Natural killer cell (primary cell): ENCODE measurements at regions not wholly inside any gene's neighbourhood (a gene's known extent, or its start where the extent isn't known, plus 50 kb on each side); places are given as distances from the start of the nearest gene placed in this dataset.

Source experiments
- ATAC-seq, 3 donors: fragments of 150-1000 bp in 2 of 3; fragments of 200-7000 bp in 1 of 3; cut with Tn5 transposase; 1 replicate in 1 of 3; 2 replicates in 2 of 3; pipeline ENCODE4 v1.10.0; 2021; ENCODE audit warnings: mild to moderate bottlenecking in 2 of 3, moderate library complexity in 2 of 3
- DNase-seq, 2 donors: peaks; one replicate each; pipeline versions ENCODE4 v3.0.0 to v3.0.0-alpha.2; 2013 to 2021; ENCODE audit warnings: mixed read lengths in 1 of 2
- H3K27ac ChIP-seq: one replicate; pipeline ENCODE4 v1.5.1; 2013; ENCODE audit warnings: mild to moderate bottlenecking, low read length
- H3K27me3 ChIP-seq: one replicate; pipeline ENCODE4 v1.6.1; 2013; ENCODE audit warnings: low read length; ENCODE audit not compliant: control insufficient read depth, insufficient read depth
- H3K36me3 ChIP-seq: one replicate; pipeline ENCODE4 v1.6.1; 2013; ENCODE audit warnings: low read length; ENCODE audit not compliant: control insufficient read depth, insufficient read depth
- H3K4me1 ChIP-seq: one replicate; pipeline ENCODE4 v1.6.1; 2013; ENCODE audit warnings: low read length; ENCODE audit not compliant: control insufficient read depth, insufficient read depth
- H3K4me3 ChIP-seq: one replicate; pipeline ENCODE4 v1.5.1; 2013; ENCODE audit warnings: low read length
- H3K9me3 ChIP-seq: one replicate; pipeline ENCODE4 v1.6.1; 2013; ENCODE audit warnings: low read length; ENCODE audit not compliant: control insufficient read depth, insufficient read depth
- H3K27ac Mint-ChIP-seq, 2 donors: one replicate each; pipeline ENCODE4 v1.8.0; 2022; ENCODE audit warnings: mild to moderate bottlenecking in 2 of 2, mixed read lengths in 2 of 2, moderate library complexity in 1 of 2
- H3K27me3 Mint-ChIP-seq, 2 donors: one replicate each; pipeline ENCODE4 v1.8.0; 2022; ENCODE audit warnings: low read depth in 2 of 2, mixed read lengths in 2 of 2
- H3K36me3 Mint-ChIP-seq: one replicate; pipeline ENCODE4 v1.8.0; 2022; ENCODE audit warnings: mixed read lengths
- H3K4me1 Mint-ChIP-seq, 2 donors: one replicate each; pipeline ENCODE4 v1.8.0; 2022; ENCODE audit warnings: mixed read lengths in 2 of 2
- H3K4me3 Mint-ChIP-seq: one replicate; pipeline ENCODE4 v1.8.0; 2022; ENCODE audit warnings: mild to moderate bottlenecking, moderate library complexity, mixed read lengths
- H3K9me3 Mint-ChIP-seq, 2 donors: one replicate each; pipeline ENCODE4 v1.8.0; 2022; ENCODE audit warnings: mixed read lengths in 2 of 2
- CTCF ChIP-seq: fragments of 200-600 bp; IDR thresholded peaks from one replicate; pipeline ENCODE4 v1.8.0; 2022; ENCODE audit warnings: antibody characterized with exemption
- WGBS: methylation state at CpG from one replicate; pipeline ENCODE4 v1.1.7; 2013; ENCODE audit warnings: missing lambda C conversion rate; ENCODE audit not compliant: insufficient coverage; 5-methylcytosine and 5-hydroxymethylcytosine counted together
- intact Hi-C: fragments of 100-400 bp; cut with micrococcal nuclease; formaldehyde crosslinking; loops from one replicate; pipeline ENCODE4 v1.14.2; 2022

- Mint-ChIP-seq H3K9me3 (peaks cover 11 to 12% of the 10 kb centered on the region in 2 donors), H3K4me1 (no peaks in the 10 kb centered on the region), H3K36me3 (no peaks in the 10 kb centered on the region), H3K4me3 (no peak overlapping the region), H3K27me3 (no peaks in the 10 kb centered on the region), H3K27ac (no peak overlapping the region)
- Histone ChIP-seq H3K27ac (no peak overlapping the region), H3K4me3 (no peak overlapping the region), H3K27me3 (no peaks in the 10 kb centered on the region), H3K36me3 (no peaks in the 10 kb centered on the region), H3K4me1 (no peaks in the 10 kb centered on the region), H3K9me3 (no peaks in the 10 kb centered on the region)
- intact Hi-C loops: no loop called here
- no peak for ATAC-seq
- no peak for DNase-seq
- no CpG with 5 or more reads among the region's 1 CpG for WGBS
- no peak for TF ChIP-seq CTCF
These were observed 120.9 kb downstream of the MANEA start for GRCh38 chr6:95698271-95698670.

GRCh38 chr6:95723638-95724037, 146.3 kb downstream of the MANEA start:
- Histone ChIP-seq H3K27me3 (no peaks in the 10 kb centered on the region), H3K27ac (no peak overlapping the region), H3K36me3 (no peaks in the 10 kb centered on the region), H3K4me1 (no peaks in the 10 kb centered on the region), H3K9me3 (no peaks in the 10 kb centered on the region), H3K4me3 (no peak overlapping the region)
- Mint-ChIP-seq H3K9me3 (peaks cover 11 to 18% of the 10 kb centered on the region in 2 donors), H3K4me3 (no peak overlapping the region), H3K27ac (no peak overlapping the region), H3K27me3 (no peaks in the 10 kb centered on the region), H3K36me3 (no peaks in the 10 kb centered on the region), H3K4me1 (no peaks in the 10 kb centered on the region)
- intact Hi-C loops: no loop called here
- DNase-seq (no peak), ATAC-seq (no peak)
- 75% methylated on average over 2 of the region's 2 CpGs for WGBS
- no peak for TF ChIP-seq CTCF

- Histone ChIP-seq H3K27me3 (no peaks in the 10 kb centered on the region), H3K36me3 (no peaks in the 10 kb centered on the region), H3K9me3 (no peaks in the 10 kb centered on the region), H3K4me1 (no peaks in the 10 kb centered on the region), H3K4me3 (no peak overlapping the region), H3K27ac (no peak overlapping the region)
- no peaks in the 10 kb centered on the region for H3K4me1 Mint-ChIP-seq
- no peaks in the 10 kb centered on the region for H3K27me3 Mint-ChIP-seq
- ATAC-seq (no peak), DNase-seq (no peak)
- peaks cover 5 to 11% of the 10 kb centered on the region in 2 donors for H3K9me3 Mint-ChIP-seq
- no peaks in the 10 kb centered on the region for H3K36me3 Mint-ChIP-seq
- WGBS: 68% methylated on average over 2 of the region's 2 CpGs
- TF ChIP-seq CTCF: no peak
- H3K4me3 Mint-ChIP-seq: no peak overlapping the region
- H3K27ac Mint-ChIP-seq: no peak overlapping the region
- intact Hi-C loops: no loop called here
These were observed 148.0 kb downstream of the MANEA start for GRCh38 chr6:95725344-95725743.

GRCh38 chr6:95740157-95740556, 162.8 kb downstream of the MANEA start:
- Mint-ChIP-seq H3K4me1 (no peaks in the 10 kb centered on the region), H3K9me3 (peaks cover 2 to 11% of the 10 kb centered on the region in 2 donors), H3K27ac (no peak overlapping the region), H3K27me3 (no peaks in the 10 kb centered on the region), H3K4me3 (no peak overlapping the region), H3K36me3 (no peaks in the 10 kb centered on the region)
- Histone ChIP-seq H3K27ac (no peak overlapping the region), H3K4me3 (no peak overlapping the region), H3K27me3 (no peaks in the 10 kb centered on the region), H3K9me3 (no peaks in the 10 kb centered on the region), H3K36me3 (no peaks in the 10 kb centered on the region), H3K4me1 (no peaks in the 10 kb centered on the region)
- DNase-seq (no peak), ATAC-seq (no peak)
- 91% methylated on average over 1 of the region's 1 CpG for WGBS
- intact Hi-C loops: no loop called here
- no peak for TF ChIP-seq CTCF
